ENCODE measurements at regions not wholly inside any gene's neighbourhood (a gene's known extent, or its start where the extent isn't known, plus 50 kb on each side); places are given as distances from the start of the nearest gene placed in this dataset.
A peak's percentile ranks its signal among the peaks of the same experiment; 100 is the strongest.
"Not testable (repeated sequence)": the region's sequence is repeated elsewhere in the genome, so short reads cannot be mapped to it uniquely, and the experiment has no call there.

DNA sequence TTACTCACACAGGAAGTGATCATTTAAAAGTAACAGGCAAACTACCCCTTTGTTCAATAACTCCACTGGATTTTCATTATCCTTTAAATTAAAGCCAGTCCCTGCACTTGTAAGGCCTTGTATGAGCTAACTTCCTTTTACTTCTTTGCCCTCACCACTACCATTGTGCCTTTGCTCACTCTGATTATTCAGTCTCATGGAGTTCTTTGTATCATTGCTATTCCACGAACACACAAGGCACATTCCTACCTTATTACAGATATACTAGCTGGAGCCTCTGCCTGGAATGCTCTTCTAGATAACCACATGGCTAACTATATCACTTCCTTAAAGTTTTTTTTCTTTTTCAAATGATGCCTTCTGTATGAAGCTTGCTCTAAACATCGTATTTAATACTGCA, 748.6 kb upstream of the HS3ST5 start:
- DNase-seq (ENCODE audit: low read depth): peak; percentile 49

GRCh38 chr6:115078555-115078954, 735.7 kb upstream of the HS3ST5 start:
- DNase-seq (ENCODE audit: low read depth): no peak

DNA sequence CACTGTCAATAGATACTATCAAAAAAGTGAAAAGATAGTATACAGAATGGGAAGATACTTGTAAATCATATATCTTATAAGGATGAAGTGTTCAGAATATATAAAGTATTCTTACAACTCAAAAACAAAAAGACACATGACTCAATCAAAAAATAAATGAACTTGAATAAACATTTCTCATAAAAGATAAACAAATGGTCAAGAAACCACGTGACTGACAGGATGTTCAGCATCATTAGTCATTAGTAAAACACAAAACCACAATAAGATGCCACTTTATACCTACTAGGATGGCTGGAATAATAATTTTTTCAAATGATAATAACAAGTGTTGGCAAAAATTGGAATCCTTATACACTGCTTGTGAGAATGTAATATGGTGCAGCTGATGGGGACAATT, 729.1 kb upstream of the HS3ST5 start:
- peak; percentile 56 for DNase-seq (ENCODE audit: low read depth)

DNA sequence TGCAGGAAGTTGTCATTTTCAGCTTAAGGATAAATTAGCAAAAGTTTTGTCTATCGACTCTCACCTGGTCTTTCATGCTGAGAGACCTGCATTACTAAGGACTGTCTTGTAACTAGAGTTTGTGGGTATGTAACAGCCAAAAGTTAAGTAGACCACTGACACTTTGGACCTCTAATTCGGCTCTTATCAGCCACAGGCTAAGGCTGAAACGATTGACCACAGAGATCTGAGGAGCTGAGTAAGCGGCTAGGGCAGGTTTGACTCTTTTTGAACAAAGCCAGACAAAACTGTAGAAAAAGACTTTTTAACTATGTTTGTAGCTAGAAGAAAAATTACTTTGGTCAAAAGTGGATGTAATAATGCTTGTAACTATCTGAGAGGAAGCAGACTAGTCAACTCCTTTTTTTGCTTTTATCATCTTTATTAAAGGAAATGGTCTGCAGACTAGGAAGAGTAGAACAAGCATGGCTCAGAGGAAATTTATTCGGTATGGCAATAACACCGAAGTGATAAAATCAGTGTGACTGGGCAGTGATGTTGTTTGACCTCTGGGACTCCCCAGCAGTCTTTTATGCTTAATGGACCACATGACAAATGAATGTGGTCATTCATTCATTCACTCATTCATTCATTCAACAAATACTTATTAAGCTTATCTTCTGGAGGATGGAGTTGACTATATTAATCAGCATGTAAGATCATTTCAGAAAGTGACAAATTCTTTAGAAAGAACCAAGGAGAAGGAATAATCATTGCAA, 725.0 kb upstream of the HS3ST5 start:
- no peak for DNase-seq (ENCODE audit: low read depth)

GRCh38 chr6:115064680-115065079, 721.9 kb upstream of the HS3ST5 start:
- no peak for DNase-seq (ENCODE audit: low read depth)

DNA sequence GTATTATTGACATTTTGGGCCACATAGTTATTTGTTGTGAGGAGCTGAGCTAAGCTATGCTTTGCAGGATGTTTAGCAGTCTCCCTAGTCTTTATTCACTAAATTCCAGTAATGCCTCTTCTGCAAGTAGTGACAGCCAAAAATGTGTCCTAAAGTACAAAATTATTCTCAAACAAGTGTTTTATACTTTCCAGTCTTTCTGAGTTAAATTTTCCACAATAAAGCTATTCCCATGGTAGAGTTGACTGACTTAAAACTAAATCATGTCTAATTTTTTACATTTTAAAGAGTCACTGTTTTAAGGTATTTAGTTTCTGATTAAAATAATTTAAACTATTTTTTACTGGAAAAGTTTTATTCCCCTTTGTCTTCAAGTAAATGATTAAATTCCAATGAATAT, 717.8 kb upstream of the HS3ST5 start:
- DNase-seq (ENCODE audit: low read depth): no peak

DNA sequence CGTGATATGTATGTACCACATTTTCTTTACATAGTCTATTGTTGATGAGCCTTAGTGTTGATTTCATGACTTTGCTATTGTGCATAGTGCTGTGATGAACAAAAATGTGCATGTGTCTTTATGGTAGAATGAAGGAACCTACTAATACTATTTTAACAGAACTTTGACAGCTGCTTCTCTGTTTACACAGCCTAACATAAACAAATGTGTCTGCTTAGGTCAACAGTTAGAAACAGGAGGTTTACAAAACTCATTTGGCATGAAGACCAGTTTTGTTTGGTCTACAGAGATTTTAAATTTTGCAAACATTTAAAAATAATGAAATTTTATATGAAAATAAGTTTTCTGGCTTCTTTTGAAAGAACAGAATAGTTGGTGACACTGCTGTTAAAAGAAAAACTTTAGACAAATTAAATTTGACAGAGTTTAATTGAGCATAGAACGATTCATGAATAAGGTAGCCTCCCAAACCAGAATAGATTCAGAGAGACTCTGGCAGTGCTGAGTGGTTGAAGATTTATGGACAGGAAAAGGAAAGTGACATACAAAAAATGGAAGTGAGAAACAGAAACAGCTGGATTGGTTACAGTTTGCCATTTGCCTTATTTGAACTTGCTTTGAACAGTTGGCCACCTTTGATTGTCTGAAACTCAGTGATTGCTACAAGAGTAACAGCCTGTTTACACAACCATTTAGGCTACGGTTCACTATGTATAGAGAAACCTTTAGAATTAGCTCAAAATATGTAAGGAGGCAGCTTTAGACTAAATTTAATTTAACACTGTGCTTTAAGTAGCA, 715.8 kb upstream of the HS3ST5 start:
- DNase-seq (ENCODE audit: low read depth): no peak

DNA sequence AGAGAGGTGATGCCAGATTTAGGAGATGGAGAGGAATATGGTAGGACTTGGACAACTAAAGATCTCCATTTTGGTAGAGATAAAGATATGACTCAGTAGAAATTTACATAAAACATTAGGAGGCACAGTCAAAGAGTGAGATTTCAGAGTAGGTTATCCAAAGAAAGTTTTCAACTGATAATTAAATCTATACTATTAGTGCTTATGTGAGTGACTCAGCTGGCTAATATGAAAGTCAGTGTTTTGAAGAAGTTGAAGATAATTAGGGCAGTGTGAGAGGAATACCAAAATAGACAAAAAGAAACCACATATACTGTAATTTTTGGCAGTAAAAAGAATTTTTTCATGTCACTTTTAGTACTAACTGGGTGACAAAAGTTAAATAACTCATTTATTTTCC, 712.8 kb upstream of the HS3ST5 start:
- DNase-seq (ENCODE audit: low read depth): no peak

DNA sequence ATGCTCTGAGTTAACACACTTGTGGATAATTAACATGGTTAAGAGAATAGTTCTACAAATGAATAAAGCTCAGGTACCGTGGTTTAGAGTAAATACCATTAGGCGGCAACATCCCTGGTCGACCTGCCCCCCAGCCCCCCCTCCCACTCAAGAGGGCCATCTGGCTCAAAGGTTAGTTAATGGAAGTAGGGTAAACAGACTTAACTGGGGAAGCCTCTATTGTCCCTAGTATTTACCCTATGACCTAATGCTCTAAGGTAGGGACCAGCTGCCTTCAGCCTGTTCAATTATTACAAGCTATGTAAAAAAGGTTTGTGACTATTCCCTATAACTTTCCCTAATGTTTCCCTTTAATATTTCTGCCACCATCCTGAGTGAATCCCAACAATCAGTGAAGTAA, 711.4 kb upstream of the HS3ST5 start:
- DNase-seq (ENCODE audit: low read depth): not testable (repeated sequence)

DNA sequence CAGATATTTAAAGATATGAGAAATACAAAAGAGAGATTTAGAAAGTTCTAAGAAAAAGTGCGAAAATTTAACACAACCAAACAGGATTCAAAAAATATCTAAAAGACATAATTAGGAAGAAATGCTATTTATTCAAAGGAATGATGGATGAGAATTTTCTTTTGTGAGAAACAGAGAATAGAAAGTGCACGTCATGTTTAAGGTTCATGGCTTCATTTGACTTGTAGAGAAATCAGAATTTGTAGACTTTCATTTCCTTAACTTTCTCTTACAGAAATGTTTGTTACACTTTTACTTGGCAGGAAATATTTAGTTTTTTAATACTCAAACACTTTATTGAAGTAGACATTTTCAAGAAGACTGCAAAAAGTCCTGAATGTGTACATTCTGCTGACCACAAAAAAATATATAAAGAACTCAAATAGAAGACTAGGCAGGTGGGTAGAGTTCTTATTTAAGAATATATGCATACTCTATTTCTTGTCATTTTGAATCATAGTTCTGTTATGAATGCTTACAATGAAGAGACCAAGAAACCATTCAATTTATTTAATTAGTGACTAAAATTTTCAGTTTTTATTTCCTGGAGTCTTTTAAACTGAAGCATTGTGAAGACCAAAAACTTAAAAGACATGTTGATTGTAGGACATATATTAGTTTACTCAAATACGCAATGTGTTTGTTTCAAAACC, 710.5 kb upstream of the HS3ST5 start:
- DNase-seq (ENCODE audit: low read depth): no peak

- no peak for DNase-seq (ENCODE audit: low read depth)
Measured at GRCh38 chr6:115016593-115016992, 673.8 kb upstream of the HS3ST5 start.

GRCh38 chr6:115004982-115005381, 662.2 kb upstream of the HS3ST5 start:
- DNase-seq (ENCODE audit: low read depth): no peak

DNA sequence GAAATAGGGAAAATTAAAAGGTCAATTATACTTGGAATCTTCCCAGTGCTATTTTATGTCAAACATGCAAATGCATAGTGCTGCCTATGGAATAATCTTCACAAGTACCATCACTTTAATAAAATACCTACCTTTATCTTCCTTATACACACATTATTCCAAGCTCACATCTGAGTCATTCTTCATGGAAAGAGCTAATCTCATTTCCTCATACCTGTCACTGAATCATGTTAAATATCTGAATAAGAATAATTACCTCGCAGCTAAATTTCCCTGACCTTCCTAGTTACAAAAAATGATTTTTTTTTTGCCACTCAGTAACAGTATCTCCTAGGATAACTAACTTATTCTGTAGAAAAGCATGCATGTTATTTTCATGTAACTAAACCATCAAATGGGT, 661.4 kb upstream of the HS3ST5 start:
- DNase-seq (ENCODE audit: low read depth): no peak

DNA sequence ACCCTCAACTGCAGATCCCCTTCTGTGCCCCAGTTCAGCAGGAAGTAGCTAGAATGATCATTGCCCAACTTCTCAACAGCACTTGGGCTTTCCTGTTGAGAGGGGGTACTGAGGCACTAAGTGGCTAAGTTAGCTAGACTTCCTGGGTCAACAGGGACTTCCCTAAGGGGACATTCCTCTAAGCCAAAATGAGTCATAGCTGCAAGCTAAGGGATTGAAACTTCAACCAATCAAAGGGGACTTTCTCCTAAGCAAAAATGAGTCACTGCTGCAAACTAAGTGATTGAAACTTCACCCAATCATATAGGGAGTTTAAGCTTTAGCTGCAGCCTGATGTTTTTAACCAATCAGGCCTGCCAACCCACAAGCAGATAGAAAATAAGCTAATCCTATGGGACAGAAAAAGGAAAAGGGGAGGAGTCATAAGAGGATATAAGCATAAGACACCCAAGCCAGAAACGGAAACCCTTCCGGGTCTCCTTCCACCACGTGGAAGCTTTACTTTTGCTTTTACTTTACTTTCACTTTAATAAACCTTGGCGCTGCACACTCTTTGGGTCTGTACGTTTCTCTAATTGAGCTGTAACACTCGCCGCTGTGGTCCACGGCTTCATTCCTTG, 659.0 kb upstream of the HS3ST5 start:
- peak; percentile 74 for DNase-seq (ENCODE audit: low read depth)

GRCh38 chr6:115000736-115001135, 657.9 kb upstream of the HS3ST5 start:
- no peak for DNase-seq (ENCODE audit: low read depth)

GRCh38 chr6:114998492-114998891, 655.7 kb upstream of the HS3ST5 start:
- no peak for DNase-seq (ENCODE audit: low read depth)

GRCh38 chr6:114997813-114998292, 655.0 kb upstream of the HS3ST5 start:
- peak; percentile 79 for DNase-seq (ENCODE audit: low read depth)

GRCh38 chr6:114995526-114995925, 652.7 kb upstream of the HS3ST5 start:
- DNase-seq (ENCODE audit: low read depth): no peak

- DNase-seq (ENCODE audit: low read depth): peak; percentile 24
Measured at GRCh38 chr6:114989279-114989964, 646.6 kb upstream of the HS3ST5 start.

DNA sequence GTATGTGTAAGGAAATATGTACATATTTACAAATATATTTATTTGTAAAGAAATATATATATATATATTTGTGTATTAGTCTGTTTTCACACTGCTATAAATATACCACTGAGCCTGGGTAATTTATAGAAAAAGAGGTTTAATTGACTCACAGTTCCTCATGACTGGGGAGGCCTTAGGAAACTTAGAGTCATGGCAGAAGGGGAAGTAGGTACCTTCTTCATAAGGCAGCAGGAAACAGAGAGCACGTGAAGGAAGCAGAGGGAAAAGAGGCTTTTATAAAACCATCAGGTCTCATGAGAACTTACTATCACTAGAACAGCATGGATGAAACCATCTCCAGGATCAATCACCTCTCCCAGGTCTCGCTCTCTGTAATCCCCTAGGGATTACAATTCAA, 644.5 kb upstream of the HS3ST5 start:
- no peak for DNase-seq (ENCODE audit: low read depth)

DNA sequence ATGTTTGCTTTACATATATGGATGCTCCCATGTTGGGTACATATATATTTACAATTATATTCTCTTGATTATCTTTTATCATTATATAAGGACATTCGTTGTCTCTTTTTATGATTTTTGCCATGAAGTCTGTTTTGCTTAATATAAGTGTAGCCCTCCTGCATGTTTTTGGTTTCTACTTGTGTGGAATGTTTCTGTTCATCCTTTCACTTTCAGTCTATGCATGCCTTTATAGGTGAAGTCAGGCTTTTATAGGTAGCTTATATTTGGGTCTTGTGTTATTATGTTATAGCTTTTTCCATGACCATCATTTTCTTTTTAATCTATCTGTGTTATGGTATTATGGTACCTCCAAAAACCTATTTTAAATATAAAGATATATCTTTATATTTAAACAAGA, 612.5 kb upstream of the HS3ST5 start:
- no peak for DNase-seq (ENCODE audit: low read depth)

Data from HT1080 (cell line).